ENCODE measurements at regions not wholly inside any gene's neighbourhood (a gene's known extent, or its start where the extent isn't known, plus 50 kb on each side); places are given as distances from the start of the nearest gene placed in this dataset.

DNA sequence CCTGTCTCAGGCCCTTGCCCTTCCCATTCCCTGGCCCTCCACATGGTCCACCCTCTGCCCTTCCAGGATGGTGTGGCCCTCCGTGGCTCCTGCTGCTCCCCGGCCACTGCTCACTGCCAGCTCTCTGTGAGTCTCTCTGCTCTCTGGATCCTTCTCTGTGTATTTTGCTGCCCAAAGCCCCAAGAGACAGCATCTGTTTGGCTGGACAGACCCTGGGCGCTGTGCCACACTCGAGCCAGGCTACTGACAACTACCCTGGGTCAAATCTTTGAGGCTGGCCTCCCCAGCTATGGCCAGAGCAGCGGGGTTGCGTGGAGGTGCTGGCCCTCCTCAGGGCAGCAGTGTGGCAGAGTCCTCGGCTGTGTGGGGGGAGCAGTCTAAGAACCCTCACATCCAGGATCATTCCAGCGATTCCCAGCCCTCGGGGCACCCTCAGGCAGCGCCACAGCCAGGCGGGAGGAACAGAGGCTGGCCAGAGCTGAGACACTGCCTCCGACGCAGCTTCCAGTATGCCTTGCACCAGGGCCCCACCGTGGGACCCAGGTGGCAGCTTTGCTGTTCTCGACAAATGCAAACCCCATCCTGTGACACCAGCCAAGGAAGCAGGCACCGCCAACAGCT is 139.4 kb upstream of the GLI2 start:
- Histone ChIP-seq H3F3A (replicated peaks; ENCODE audit: low read depth) (no peaks in the 10 kb centered on the region), H3K27me3 (ENCODE audit: insufficient read depth) (0 out of 2 replicates have a peak, but pooled peaks cover 2% of the 10 kb centered on the region), H3K4me1 (ENCODE audit: insufficient read depth) (peaks cover 11% of the 10 kb centered on the region), H3K27ac (ENCODE audit: low read depth) (no peak overlapping the region), H3K4me2 (no peak overlapping the region), H3K36me3 (ENCODE audit: insufficient read depth) (no peaks in the 10 kb centered on the region), H4K20me1 (replicated peaks; ENCODE audit: insufficient read depth) (no peaks in the 10 kb centered on the region), H2AFZ (no peak overlapping the region), H3K9me2 (ENCODE audit: insufficient read depth) (no peaks in the 10 kb centered on the region), H3K4me3 (no peak overlapping the region), H3K79me2 (replicated peaks; ENCODE audit: insufficient read depth) (no peaks in the 10 kb centered on the region)
- Mint-ChIP-seq H3K36me3 (ENCODE audit: low read depth) (no peaks in the 10 kb centered on the region), H3K9me3 (peaks cover 4% of the 10 kb centered on the region; the same call in 1 of the 3 replicates), H3K27ac (no peak overlapping the region), H3K27me3 (ENCODE audit: insufficient read depth, low read depth, poor library complexity) (peaks cover 20% of the 10 kb centered on the region), H3K4me3 (no peak overlapping the region), H3K4me1 (peaks cover 33% of the 10 kb centered on the region)
- TF ChIP-seq, protein P1, sequence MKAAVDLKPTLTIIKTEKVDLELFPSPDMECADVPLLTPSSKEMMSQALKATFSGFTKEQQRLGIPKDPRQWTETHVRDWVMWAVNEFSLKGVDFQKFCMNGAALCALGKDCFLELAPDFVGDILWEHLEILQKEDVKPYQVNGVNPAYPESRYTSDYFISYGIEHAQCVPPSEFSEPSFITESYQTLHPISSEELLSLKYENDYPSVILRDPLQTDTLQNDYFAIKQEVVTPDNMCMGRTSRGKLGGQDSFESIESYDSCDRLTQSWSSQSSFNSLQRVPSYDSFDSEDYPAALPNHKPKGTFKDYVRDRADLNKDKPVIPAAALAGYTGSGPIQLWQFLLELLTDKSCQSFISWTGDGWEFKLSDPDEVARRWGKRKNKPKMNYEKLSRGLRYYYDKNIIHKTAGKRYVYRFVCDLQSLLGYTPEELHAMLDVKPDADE (IDR thresholded peaks at IDR 0.05): no peak
- TF ChIP-seq NANOG (IDR thresholded peaks at IDR 0.05; ENCODE audit: borderline replicate concordance) (no peak), STAT1 (IDR thresholded peaks at IDR 0.05; ENCODE audit: unreplicated experiment) (no peak)
- TF ChIP-seq, protein P2, sequence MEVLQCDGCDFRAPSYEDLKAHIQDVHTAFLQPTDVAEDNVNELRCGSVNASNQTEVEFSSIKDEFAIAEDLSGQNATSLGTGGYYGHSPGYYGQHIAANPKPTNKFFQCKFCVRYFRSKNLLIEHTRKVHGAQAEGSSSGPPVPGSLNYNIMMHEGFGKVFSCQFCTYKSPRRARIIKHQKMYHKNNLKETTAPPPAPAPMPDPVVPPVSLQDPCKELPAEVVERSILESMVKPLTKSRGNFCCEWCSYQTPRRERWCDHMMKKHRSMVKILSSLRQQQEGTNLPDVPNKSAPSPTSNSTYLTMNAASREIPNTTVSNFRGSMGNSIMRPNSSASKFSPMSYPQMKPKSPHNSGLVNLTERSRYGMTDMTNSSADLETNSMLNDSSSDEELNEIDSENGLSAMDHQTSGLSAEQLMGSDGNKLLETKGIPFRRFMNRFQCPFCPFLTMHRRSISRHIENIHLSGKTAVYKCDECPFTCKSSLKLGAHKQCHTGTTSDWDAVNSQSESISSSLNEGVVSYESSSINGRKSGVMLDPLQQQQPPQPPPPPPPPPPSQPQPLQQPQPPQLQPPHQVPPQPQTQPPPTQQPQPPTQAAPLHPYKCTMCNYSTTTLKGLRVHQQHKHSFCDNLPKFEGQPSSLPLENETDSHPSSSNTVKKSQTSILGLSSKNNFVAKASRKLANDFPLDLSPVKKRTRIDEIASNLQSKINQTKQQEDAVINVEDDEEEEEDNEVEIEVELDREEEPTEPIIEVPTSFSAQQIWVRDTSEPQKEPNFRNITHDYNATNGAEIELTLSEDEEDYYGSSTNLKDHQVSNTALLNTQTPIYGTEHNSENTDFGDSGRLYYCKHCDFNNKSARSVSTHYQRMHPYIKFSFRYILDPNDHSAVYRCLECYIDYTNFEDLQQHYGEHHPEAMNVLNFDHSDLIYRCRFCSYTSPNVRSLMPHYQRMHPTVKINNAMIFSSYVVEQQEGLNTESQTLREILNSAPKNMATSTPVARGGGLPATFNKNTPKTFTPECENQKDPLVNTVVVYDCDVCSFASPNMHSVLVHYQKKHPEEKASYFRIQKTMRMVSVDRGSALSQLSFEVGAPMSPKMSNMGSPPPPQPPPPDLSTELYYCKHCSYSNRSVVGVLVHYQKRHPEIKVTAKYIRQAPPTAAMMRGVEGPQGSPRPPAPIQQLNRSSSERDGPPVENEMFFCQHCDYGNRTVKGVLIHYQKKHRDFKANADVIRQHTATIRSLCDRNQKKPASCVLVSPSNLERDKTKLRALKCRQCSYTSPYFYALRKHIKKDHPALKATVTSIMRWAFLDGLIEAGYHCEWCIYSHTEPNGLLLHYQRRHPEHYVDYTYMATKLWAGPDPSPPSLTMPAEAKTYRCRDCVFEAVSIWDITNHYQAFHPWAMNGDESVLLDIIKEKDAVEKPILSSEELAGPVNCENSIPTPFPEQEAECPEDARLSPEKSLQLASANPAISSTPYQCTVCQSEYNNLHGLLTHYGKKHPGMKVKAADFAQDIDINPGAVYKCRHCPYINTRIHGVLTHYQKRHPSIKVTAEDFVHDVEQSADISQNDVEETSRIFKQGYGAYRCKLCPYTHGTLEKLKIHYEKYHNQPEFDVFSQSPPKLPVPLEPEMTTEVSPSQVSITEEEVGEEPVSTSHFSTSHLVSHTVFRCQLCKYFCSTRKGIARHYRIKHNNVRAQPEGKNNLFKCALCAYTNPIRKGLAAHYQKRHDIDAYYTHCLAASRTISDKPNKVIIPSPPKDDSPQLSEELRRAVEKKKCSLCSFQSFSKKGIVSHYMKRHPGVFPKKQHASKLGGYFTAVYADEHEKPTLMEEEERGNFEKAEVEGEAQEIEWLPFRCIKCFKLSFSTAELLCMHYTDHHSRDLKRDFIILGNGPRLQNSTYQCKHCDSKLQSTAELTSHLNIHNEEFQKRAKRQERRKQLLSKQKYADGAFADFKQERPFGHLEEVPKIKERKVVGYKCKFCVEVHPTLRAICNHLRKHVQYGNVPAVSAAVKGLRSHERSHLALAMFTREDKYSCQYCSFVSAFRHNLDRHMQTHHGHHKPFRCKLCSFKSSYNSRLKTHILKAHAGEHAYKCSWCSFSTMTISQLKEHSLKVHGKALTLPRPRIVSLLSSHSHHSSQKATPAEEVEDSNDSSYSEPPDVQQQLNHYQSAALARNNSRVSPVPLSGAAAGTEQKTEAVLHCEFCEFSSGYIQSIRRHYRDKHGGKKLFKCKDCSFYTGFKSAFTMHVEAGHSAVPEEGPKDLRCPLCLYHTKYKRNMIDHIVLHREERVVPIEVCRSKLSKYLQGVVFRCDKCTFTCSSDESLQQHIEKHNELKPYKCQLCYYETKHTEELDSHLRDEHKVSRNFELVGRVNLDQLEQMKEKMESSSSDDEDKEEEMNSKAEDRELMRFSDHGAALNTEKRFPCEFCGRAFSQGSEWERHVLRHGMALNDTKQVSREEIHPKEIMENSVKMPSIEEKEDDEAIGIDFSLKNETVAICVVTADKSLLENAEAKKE (CRISPR knock-in tag; IDR thresholded peaks at IDR 0.05): no peak
- ATAC-seq (no peak), DNase-seq (ENCODE audit: low spot score) (no peak)
